Activated naive CD8-positive, alpha-beta T cell treated with anti-CD3 and anti-CD28 coated beads, Interleukin-2, amount 50 U/mL, for 16 hours (primary cell): ENCODE measurements at regions not wholly inside any gene's neighbourhood (a gene's known extent, or its start where the extent isn't known, plus 50 kb on each side); places are given as distances from the start of the nearest gene placed in this dataset.
"Not testable (repeated sequence)": the region's sequence is repeated elsewhere in the genome, so short reads cannot be mapped to it uniquely, and the experiment has no call there.

ENCODE experiments used
- DNase-seq: peaks from one replicate; pipeline ENCODE4 v3.0.0-alpha.2; 2020; ENCODE audit warnings: low read depth, low spot score

DNA sequence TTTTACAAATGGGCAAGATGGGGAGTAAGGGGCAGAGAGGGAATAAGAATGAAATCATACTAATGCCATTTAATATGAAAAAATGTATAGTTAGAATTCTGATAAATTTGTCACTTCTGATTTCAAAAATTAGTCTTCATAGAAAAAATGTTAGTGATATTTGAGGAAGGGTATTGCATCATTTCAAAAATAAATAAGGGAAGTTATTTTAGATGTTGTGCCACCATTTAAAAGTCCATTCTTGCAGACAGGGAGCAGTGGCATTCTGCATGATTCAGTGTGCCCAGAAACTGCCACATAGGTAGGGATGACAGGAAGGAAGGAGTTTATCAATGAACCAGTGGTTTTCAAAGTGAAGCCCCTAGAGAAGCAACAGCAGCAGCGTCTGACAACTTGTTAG, 674.6 kb downstream of the EPM2A start:
- no peak for DNase-seq

DNA sequence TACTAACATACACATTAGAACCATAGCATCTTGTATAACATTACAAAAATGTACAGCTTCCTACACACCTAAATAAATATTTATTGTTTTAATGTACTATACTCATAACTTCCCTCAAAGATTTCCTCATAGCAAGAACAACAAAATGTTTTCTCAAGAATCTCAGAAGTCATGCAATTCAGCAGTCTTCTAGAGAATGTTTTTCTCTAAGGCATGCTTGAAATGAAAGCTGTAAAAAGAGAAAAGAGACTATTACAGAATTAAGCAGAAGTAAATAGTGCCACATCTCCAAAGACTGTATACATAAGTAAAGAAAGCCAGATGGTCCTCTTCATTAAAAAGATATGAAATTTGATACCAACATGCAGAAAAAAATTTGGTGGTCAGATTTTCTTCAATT, 672.2 kb downstream of the EPM2A start:
- DNase-seq: no peak

DNA sequence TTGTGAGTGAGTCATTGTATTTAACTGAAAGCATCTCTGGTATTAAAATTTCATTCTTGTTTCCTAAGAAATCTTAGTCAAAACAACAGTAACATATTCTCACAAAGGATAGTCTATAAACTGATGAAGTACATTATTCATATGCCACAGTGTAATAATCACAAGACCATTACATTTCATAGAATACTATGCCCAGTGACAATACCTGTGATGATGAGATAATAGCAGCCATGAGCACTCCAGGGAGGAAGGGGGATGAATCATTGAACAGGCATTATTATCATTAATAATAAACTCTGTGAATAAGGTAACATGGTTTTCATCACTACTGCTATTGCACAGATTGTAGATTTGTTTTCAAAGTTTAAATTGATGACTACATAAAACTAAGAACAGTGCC, 667.9 kb downstream of the EPM2A start:
- no peak for DNase-seq

DNA sequence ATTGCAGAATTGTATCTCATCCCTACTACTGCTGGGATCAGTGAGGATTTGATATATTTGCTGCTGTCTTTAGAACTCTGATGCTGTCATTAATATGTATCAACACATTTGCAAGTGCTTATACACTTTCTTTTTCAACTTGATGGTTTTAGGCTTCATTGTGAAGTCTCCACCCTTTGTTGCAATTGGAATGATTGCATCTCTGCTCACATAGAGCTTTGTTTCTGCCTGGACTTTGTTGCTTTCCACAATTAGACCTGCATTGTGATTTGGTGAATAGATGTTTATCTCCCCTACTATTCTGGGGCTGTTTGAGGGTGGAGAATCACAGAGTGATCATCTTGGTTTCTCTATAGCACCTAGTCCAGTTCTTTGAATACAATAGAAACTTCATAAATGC, 666.7 kb downstream of the EPM2A start:
- DNase-seq: no peak

DNA sequence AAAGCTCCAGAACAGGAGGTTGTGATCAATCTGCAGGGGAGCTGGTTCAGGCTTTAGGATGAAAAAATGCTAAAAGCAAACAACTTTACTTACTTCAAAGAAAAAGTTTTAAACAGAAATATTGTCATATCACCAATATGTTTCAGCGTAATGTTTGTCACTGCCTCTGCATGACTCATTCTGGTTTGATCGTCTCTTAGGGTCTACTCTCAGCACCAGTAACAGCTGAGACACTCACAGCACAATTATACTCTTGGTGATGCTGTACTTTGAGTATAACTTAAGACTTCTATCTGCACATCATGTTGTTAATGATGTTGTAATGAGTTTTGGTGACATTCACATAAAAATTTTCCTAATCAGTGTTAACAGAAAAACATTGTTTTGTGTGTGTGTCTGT, 665.4 kb downstream of the EPM2A start:
- no peak for DNase-seq

DNA sequence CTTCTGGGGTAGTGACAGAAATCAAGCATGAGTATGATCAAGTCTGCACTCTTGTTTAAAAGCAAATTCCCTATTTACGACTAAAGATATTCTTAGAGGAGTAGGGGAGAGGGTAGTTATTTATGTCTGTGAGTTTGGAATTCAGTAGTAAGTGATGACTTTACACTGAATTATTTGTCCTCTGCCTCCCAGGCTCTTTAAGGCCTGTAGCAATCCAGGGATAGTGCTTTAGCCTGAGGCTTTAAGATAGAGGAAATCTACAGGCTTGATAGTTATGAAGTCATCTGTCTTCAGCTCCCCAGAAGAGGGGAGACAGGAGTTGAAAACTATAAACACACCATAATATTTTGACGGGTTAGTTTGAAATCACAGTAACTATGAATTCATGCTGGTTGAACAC, 664.5 kb downstream of the EPM2A start:
- DNase-seq: no peak

DNA sequence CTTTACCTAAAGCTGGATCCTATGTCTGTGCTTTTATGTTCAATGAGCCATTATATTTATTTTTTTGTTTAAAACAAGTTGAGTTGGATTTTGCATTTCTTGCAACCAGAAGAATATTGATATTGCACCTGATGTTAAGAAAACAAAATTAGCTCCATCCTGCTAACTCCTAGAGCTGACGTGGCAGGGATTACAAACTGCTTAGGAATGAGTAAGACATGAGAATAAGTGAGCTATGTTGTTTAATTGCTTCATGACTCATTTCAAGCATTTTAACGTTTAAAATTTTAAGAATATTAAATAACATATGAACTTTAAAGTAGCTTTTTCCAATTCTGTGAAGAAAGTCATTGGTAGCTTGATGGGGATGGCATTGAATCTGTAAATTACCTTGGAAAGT, 663.5 kb downstream of the EPM2A start:
- no peak for DNase-seq

DNA sequence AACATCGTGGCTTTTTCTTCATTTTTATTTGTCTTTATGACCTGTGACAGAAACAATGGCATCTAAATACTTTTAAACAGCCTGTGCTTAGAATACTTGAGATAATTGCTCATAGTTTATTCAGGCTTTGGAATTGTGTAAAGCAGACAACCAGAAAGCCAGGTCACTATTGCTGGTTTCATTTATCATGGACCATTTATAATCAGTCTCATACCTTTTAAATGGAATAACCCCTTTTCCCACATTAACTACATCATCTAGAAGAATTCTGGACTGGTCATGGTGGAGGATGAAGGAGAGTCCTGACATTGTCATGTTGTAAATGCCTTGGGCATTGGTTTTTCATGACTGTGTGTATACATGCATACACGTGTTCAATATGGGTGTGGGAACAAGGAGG, 661.5 kb downstream of the EPM2A start:
- no peak for DNase-seq

DNA sequence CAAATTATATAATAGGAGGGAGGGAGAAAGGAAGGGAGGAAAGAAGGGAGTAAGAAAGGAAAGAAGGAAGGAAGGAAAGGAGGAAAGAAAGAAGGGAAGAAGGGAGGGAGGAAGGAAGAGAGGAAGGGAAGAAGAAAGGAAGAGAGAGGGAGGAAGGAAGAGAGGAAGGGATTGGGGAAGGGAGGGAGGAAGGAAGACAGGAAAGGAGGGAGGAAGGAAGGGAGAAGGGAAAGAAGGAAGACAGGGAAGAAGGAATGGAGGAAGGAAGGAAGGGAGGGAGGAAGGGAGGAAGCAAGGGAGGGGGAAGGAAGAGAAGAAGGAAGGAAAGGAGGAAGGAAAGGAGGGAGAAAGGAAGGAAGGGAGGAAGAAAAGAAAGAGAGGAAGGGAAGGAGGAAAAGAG, 660.5 kb downstream of the EPM2A start:
- no peak for DNase-seq

DNA sequence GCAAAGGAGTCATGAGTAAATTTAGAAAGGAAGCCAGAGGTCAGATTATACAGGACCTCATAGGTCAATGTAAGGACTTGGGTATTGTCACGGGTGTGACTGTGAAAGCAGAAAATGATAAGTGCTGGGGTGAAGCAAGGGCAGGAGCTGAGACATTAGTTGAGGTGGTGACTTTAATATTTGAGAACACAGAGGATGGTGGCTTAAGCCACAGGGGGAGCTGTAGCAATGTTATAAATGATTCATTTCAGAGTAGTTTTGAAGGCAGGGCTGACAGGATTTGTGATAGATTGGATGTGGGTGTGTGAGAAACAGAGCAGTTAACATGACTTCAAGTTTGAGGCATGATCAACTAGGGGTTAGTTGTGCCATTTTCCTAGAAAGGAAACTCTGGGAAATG, 659.9 kb downstream of the EPM2A start:
- no peak for DNase-seq

DNA sequence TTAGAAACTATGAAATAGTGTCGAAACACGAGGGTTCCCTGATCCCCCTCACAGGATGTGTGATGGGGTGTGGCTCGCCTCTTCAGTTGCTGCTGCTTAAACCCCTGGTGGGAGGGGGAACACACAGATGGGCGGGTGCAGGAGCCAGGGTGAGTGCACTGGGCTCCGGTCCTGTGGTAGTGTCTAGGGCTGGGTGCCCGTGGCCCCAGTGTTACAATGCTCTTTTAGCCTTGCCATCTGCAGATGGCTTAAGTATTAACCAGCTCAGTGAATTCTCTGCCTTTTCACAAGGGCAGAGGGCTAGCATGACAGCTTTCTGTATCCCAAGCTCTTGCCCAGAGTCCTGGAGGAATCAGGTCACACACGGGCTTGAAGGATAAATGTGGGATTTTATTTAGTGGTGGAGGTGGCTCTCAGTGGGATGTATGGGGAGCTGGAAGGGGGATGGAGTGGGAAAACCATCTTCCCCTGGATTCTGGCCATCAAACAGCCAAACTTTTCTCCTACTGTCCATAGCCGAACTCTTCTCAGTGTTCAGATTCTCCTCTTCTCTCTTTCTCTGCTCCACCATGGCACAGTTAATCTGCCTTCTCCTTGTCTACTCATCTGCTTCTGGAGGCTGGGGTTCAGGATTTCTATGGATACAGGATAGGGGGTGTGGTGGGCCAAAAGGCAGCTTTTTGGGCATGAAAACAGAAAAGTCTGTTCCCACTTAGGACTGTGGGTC, 659.0 kb downstream of the EPM2A start:
- no peak for DNase-seq

DNA sequence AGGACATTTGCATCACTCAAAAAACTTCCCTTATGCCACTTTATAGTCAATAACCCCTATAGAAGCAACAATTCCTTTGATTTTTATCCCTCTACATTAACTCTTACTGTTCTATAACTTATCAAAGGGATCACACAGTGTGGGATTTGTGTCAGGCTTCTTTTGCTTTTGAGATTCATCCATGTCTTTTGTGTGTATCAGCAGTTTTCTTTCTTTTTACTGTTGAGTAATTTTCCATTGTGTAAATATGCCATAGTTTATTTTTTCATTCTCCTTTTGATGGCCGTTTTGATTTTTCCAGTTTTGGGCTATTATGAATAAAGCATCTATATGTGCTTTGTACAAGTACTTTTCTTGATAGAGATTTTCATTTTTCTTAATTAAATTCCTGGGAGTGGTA, 657.9 kb downstream of the EPM2A start:
- DNase-seq: no peak

DNA sequence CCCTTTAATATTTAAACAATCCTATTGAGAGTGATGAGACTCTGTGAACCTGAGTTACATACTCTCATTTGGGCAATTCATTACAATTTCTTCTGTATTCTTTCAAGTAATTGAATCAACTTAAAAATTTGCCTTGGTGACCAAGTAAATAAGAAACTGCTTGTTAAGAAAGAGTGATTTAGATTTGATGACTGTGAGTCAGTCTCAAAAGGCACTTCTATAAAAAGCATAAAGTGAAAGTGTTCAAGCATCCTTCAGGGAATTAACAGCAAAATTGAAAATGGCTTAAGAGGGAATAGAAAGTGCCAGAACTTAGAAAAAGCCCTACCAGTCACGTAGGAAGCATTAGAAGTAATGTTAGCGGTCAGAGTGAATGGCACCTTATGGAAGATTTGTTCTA, 654.7 kb downstream of the EPM2A start:
- no peak for DNase-seq

DNA sequence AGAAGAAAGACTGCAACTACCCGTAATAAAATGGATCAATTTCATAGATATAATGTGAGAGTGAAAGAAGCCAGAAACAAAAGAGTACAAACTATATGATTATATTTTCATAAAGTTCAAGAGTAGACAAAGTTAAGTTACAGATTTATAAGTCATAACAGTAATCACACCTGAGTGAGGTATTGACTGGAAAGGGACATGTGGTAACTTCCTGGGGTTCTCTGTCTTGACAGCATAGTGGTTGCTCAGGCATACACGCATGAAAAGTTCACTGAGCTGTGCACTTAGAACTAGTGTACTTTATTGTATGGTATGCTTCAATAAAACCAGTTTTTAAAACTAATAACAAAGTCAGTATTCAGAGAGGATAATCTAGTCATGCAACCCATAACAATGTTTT, 653.6 kb downstream of the EPM2A start:
- DNase-seq: no peak

DNA sequence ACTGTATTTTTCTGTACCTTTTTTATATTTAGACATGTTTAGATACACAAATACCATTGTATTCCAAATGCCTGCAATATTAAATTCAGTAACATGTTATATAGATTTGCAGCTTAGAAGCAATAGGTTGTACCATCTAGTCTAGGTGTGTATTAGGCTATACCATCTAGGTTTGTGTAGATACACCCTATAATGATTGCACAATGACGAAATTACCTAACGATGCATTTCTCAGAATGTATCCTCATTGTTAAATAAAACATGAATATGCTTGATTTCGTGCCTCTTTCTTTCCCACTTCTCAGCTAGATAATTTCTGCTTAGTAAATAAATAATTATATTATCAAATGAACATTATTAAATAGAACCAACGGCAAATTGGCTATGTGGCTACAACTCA, 653.0 kb downstream of the EPM2A start:
- no peak for DNase-seq

DNA sequence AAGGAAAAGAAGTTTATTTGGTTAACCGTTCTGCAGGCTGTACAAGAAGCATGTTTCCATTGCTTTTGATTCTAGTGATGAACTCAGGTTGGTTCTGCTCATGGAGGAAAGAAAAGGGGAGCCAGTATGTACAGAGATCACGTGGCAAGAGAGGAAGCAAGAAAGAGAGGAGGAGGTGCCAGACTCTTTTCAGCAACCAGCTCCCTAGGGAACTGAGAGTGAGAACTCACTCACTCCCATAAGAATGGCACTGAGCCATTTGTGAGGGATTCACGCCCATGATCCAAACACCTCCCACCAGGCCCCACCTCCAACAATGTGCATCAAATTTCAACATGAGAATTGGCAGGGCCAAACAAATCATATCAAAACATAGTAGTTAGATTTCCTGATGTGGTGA, 649.1 kb downstream of the EPM2A start:
- no peak for DNase-seq

DNA sequence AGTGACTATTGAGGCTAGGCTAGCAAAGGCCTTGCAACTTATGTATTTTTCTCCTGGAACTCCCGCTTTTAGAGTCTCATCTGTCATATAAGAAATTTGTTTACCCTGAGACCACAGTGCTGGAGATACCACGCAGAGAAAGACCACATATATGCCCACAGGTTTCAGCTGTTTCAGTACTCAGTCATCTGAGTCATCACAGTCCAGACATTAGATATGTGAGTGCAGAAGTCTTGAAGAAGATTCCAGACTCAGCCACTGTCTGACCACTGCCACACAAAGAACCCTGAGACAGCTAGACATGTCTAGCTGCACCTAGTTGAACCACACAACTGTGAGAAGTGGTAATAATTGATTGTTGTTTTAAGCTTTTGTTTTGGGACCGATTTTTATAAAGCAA, 648.3 kb downstream of the EPM2A start:
- no peak for DNase-seq

DNA sequence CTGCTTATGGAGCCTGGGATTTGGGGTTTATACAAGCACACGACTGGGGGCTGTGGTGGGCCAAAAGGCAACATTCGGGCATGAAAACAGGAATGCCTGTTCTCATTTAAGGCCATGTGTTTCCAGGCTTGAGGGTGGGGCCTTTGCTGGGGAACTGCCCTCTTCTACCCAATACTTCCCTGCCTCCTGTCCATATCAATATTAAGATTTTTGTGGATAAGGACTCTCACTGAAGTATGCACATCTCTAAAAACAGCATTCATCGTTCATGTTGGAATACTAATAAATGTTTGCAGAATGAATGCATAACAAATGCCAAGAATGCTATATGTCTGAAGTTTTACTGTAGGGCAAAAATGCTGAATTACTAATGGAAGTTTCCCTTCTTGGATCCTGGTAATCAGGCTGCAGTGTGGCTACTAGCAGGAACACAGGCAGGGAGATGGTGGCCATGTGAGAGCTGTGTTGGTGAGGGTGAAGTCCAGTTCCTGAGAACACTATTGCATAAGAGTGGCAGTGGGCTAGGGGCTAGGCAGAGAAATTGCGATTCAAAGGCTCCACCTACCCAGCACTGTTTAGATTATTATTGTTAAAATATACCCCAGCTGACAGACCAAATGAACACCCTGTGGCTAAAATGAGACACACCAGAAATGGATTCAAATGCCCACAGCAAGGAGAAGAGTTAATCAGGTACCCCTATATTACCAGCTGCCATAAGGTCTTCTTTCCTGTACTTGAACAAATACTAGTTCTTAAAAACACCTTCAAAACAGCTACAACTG, 644.3 kb downstream of the EPM2A start:
- no peak for DNase-seq

DNA sequence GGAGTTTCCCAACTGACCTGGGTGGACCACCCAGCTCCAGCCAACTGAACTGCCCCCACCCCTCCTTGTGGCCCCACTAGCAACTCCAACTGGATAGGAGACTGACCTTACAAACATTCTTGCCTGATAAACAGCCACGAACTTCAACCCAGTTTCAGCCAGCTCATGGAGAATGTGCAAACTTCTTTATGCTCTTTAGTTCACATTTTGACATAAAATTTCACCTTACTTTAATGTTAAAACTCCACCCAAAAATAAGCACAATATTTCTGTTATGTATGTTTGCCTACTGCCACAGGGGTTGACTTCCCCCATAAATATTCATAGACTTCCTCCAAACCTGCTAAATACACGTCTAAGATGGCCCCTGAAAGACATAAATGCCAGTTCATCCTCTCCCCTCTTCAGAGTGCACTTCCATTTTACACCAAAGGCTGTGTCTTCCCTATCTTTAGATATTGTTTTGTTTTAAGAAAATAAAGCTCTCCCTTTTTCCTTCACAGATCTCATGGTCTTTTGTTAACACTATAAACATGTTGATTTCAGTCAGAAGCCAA, 643.7 kb downstream of the EPM2A start:
- DNase-seq: no peak

DNA sequence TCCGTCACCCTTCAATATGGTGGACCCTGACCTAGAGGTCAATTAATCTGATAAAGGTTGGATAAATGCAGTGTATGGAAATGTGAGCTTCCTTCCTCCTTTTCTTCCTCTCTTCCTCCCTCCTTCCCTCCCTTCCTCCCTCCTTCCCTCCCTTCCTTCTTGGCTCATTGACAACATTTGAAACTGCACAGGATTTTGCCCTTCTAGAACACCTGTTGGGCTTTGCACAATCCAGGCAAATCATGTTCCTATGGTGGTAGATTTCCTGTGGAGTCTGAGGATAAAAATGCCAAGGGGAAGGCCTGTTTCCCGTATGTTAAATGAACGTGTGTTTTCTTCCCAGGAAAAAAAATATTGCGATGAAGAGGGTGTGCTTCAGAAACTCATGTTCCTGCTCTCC, 642.8 kb downstream of the EPM2A start:
- no peak for DNase-seq

DNA sequence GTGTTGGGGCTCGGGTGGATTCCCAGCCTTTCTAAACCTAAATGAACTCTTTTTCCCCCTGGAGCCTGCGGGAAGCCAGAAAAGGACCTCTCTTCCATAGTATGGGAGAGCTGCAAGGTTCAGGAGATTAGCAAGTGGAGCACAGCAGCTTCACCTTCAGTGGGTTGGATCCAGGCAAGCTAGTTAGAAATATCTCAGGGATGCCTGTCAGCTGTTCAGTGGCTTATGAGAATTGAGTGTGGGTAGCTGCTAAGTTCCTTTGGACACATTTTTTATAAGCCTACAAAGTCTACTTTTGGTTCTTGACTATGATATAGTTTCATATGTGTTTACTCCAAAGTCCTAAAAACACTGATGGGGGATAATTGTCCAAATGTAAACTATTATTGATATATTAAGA, 642.1 kb downstream of the EPM2A start:
- DNase-seq: no peak

DNA sequence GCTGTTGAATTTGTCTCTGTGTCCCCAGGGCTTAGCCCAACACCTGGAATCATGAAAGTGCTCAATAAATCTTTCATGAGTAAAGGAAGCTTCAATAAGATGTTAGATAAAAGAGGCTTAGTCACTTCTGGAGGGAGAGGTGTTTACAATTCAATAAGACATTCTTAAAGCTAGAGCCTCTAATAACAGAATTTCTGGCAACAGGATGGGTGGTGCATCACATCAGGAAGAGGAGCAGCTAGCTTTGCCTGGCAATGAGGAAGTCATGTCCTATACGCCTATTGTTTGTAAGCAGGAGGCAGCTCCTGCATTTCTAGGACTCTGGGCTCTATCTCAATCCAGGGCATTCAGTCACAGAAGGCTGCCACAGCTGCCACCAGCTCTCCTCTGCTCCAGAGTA, 638.5 kb downstream of the EPM2A start:
- no peak for DNase-seq

DNA sequence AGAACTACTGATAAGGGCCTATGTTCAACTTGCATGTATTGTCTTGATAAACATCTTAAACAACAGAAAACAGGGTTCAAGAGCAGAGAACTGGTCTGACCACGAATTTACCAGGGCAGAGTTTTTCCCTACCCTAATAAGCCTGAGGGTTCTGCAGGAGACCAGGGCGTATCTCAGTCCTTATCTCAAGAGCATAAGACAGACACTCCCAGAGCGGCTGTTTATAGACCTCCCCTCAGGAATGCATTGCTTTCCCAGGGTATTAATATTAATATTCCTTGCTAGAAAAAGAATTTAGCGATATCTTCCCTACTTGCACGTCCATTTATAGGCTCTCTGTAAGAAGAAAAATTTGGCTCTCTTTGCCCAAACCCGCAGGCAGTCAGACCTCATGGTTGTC, 637.2 kb downstream of the EPM2A start:
- not testable (repeated sequence) for DNase-seq
